Activated CD8-positive, alpha-beta T cell treated with anti-CD3 and anti-CD28 coated beads for 36 hours (primary cell): ENCODE measurements at regions not wholly inside any gene's neighbourhood (a gene's known extent, or its start where the extent isn't known, plus 50 kb on each side); places are given as distances from the start of the nearest gene placed in this dataset.

Experiments used
- ATAC-seq: fragments of 200-7000 bp; cut with Tn5 transposase; one replicate; pipeline ENCODE4 v1.10.0; 2021; ENCODE audit warnings: mild to moderate bottlenecking, moderate library complexity
- CTCF ChIA-PET: fragments of 350-600 bp; sonication (Branson Sonifier 250); formaldehyde crosslinking; loops from one replicate; lab custom pipeline; 2021; ENCODE audit warnings: antibody characterized with exemption; lab: Charles Lee
- POLR2A ChIA-PET: fragments of 350-600 bp; sonication (Branson Sonifier 250); formaldehyde crosslinking; loops from one replicate; lab custom pipeline; 2021; ENCODE audit warnings: antibody characterized with exemption; lab: Charles Lee
- DNase-seq: peaks from one replicate; pipeline ENCODE4 v3.0.0-alpha.2; 2020
- H3K27ac Mint-ChIP-seq: one replicate; pipeline ENCODE4 v1.8.0; 2021; ENCODE audit warnings: mild to moderate bottlenecking, mixed read lengths
- H3K27me3 Mint-ChIP-seq: one replicate; pipeline ENCODE4 v1.8.0; 2021; ENCODE audit warnings: mixed read lengths
- H3K36me3 Mint-ChIP-seq: one replicate; pipeline ENCODE4 v1.8.0; 2021; ENCODE audit warnings: low read depth, mixed read lengths
- H3K4me1 Mint-ChIP-seq: one replicate; pipeline ENCODE4 v1.8.0; 2021; ENCODE audit warnings: low read depth, mixed read lengths
- H3K4me3 Mint-ChIP-seq: one replicate; pipeline ENCODE4 v1.8.0; 2021; ENCODE audit warnings: mild to moderate bottlenecking, moderate library complexity, mixed read lengths
- H3K9me3 Mint-ChIP-seq: one replicate; pipeline ENCODE4 v1.8.0; 2021; ENCODE audit warnings: mixed read lengths
- intact Hi-C: fragments of 100-400 bp; cut with micrococcal nuclease; formaldehyde crosslinking; loops from one replicate; pipeline ENCODE4 v1.10.0; 2022
- TF ChIP-seq, protein P1 (sequence below): fragments of 200-600 bp; IDR thresholded peaks from one replicate; pipeline ENCODE4 v1.8.0; 2022; ENCODE audit warnings: antibody characterized with exemption, mild to moderate bottlenecking

DNA sequence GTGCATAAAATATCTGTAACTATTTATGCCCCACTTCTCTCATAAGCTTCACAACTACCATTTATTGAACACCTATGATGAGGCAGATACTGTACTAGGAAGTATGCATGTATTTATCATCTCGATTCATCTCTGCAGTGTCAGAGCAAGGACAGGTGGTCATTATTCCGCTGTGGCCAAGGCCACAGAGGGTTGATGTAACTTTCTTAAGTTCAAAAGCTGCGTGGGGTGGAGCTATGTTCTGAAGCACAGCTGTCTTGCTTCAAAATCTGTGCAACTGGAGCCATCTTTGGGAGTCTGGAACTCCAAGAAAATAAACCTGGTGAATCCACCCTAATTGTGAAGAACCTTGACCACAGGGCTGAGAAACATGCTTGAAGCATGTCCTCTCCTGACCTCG lies 60.2 kb upstream of the HMGXB4 start:
- intact Hi-C loops: no loop called here
- ATAC-seq: no peak
- TF ChIP-seq, protein P1, sequence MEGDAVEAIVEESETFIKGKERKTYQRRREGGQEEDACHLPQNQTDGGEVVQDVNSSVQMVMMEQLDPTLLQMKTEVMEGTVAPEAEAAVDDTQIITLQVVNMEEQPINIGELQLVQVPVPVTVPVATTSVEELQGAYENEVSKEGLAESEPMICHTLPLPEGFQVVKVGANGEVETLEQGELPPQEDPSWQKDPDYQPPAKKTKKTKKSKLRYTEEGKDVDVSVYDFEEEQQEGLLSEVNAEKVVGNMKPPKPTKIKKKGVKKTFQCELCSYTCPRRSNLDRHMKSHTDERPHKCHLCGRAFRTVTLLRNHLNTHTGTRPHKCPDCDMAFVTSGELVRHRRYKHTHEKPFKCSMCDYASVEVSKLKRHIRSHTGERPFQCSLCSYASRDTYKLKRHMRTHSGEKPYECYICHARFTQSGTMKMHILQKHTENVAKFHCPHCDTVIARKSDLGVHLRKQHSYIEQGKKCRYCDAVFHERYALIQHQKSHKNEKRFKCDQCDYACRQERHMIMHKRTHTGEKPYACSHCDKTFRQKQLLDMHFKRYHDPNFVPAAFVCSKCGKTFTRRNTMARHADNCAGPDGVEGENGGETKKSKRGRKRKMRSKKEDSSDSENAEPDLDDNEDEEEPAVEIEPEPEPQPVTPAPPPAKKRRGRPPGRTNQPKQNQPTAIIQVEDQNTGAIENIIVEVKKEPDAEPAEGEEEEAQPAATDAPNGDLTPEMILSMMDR: no peak
- ChIA-PET POLR2A (no interaction called here), CTCF (interaction anchor here (0.6 kb wide), 1 partner anchor 34 kb away, joined by 3 read pairs; no protein-coding TSS in a partner anchor)
- H3K27ac Mint-ChIP-seq: no peak overlapping the region
- no peaks in the 10 kb centered on the region for H3K9me3 Mint-ChIP-seq
- H3K36me3 Mint-ChIP-seq: no peaks in the 10 kb centered on the region
- H3K27me3 Mint-ChIP-seq: peaks cover 11% of the 10 kb centered on the region
- H3K4me1 Mint-ChIP-seq: no peaks in the 10 kb centered on the region
- H3K4me3 Mint-ChIP-seq: no peak overlapping the region
- no peak for DNase-seq

DNA sequence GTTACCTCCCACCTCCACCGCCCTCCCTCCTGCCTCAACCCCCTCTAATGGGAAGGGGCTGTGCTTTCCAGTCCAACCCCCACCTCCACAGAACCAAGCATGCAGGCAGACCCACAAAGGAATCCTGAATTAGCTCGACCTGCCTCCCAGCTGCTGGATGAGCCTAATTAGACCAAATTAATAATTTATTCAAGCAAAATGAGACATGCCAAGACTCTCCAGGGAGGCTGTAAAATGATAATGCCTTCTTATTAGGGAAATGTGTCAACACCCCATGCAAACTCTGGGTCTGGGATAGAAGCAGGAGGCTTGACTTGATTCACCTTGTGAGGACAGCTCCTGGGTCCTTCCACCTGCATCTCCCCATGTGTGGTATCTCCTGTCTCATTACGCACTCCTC lies 59.4 kb upstream of the HMGXB4 start:
- Mint-ChIP-seq H3K36me3 (no peaks in the 10 kb centered on the region), H3K4me3 (no peak overlapping the region), H3K9me3 (no peaks in the 10 kb centered on the region), H3K27me3 (peaks cover 11% of the 10 kb centered on the region), H3K27ac (no peak overlapping the region), H3K4me1 (no peaks in the 10 kb centered on the region)
- intact Hi-C loops: no loop called here
- DNase-seq: no peak
- no peak for ATAC-seq
- ChIA-PET CTCF (interaction anchor here (0.6 kb wide), 1 partner anchor 1582 kb away, joined by 4 read pairs; no protein-coding TSS in a partner anchor), POLR2A (no interaction called here)
- TF ChIP-seq, protein P1: no peak

DNA sequence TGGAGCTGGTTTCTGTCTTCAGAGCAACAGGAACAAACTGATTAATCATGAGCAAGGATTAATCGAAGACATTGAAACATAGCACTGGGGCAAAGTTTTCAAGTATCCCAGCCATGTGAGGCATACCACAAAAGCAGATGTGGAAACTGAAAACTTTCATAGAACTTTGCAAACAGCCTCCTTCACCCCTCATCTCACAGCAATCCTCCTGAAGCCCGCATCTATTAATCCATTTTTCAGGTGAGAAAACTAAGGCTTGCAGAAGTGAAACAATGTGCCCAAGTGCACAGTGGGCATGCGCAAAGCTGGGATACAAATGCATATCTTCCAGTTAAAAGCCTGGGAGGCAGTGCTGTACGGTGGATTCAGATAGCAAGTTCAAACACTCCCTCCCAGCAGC lies 58.6 kb upstream of the HMGXB4 start:
- Mint-ChIP-seq H3K4me1 (no peaks in the 10 kb centered on the region), H3K9me3 (no peaks in the 10 kb centered on the region), H3K4me3 (no peak overlapping the region), H3K27ac (no peak overlapping the region), H3K36me3 (no peaks in the 10 kb centered on the region), H3K27me3 (peaks cover 8% of the 10 kb centered on the region)
- ChIA-PET POLR2A (interaction anchor here (0.8 kb wide), 1 partner anchor 224 kb away, joined by 3 read pairs; no protein-coding TSS in a partner anchor), CTCF (no interaction called here)
- intact Hi-C loops: no loop called here
- no peak for ATAC-seq
- no peak for DNase-seq
- TF ChIP-seq, protein P1: no peak

DNA sequence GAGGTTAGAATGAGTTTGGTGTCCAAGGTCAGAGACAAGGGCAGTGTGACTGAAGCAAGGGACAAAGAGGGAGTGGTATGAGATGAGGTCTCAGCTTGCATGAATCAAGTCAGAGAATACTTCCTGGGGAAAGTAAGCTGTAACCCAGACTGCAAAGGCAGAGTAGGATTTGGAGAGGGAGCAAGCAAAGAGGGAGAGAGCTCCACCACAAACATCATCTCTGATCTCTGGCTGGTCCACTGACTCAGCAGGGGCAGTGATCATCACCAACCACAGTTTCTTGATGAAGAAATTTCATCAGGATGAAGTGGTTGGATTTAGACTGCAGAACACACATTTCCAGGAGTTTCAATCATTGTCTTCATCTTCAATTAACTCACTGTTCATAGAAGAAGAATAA lies 54.9 kb upstream of the HMGXB4 start:
- TF ChIP-seq, protein P1: no peak
- Mint-ChIP-seq H3K4me1 (no peaks in the 10 kb centered on the region), H3K27ac (no peak overlapping the region), H3K4me3 (no peak overlapping the region), H3K9me3 (no peaks in the 10 kb centered on the region), H3K36me3 (no peaks in the 10 kb centered on the region), H3K27me3 (peaks cover 8% of the 10 kb centered on the region)
- intact Hi-C loops: no loop called here
- POLR2A ChIA-PET: no interaction called here
- ATAC-seq: no peak
- no peak for DNase-seq
- CTCF ChIA-PET: interaction anchor here (1.8 kb wide), 1 partner anchor 29 kb away, joined by 4 read pairs; no protein-coding TSS in a partner anchor

DNA sequence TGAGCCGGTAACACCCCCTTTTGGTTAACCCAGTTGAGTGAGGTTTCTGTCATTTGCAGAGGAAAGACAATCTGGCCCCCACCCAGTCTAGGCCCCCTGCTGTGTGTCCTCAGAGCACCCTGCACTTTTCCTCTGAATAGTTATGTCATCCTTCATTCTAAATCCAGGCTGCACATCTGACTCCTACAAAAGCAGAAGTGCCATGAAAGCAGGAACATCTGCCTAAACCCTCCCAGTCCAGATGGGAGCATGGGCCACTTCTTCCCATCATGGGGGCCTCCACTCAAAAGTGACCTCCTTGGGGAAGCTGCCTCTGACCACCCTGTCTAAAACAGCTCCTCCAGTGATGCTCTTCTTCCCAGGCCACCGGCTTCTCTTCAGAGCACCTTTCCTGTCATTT lies 53.7 kb upstream of the HMGXB4 start:
- Mint-ChIP-seq H3K27me3 (peaks cover 9% of the 10 kb centered on the region), H3K4me1 (no peaks in the 10 kb centered on the region), H3K4me3 (no peak overlapping the region), H3K9me3 (no peaks in the 10 kb centered on the region), H3K36me3 (no peaks in the 10 kb centered on the region), H3K27ac (no peak overlapping the region)
- DNase-seq (no peak), ATAC-seq (no peak)
- TF ChIP-seq, protein P1: no peak
- CTCF ChIA-PET: no interaction called here
- POLR2A ChIA-PET: no interaction called here
- intact Hi-C loops: no loop called here
